ENCODE measurements at regions not wholly inside any gene's neighbourhood (a gene's known extent, or its start where the extent isn't known, plus 50 kb on each side); places are given as distances from the start of the nearest gene placed in this dataset.

GRCh38 chr10:123462246-123462645, 203.9 kb upstream of the GPR26 start:
- H3K27ac Mint-ChIP-seq: peak overlapping the region; percentile 31
- no peak overlapping the region for H3K4me3 Mint-ChIP-seq
- H3K4me1 Mint-ChIP-seq (ENCODE audit: low read depth): peaks cover 60% of the 10 kb centered on the region
- intact Hi-C loops (cut with micrococcal nuclease): no loop called here
- no peaks in the 10 kb centered on the region for H3K36me3 Mint-ChIP-seq (ENCODE audit: low read depth)
- H3K9me3 Mint-ChIP-seq: peaks cover 16% of the 10 kb centered on the region
- H3K27me3 Mint-ChIP-seq: no peaks in the 10 kb centered on the region

DNA sequence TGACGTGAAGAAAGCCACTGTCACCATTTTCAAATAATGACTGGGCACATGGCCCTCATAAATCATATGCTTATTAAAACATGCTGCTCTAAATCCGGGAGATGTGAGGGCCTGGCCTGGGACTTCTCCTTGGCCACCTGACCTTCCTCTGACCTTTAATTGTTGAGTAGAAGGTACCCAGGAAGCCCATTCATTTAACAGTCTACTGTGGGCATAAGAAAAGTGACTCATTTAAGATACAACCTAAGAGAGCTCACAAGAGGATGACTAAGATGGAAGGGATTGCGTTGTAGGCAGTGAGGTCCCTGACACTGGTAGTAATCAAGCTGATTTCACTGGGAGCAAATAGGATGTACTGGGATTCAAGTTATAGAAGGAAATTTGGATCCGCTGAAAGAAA, 203.4 kb upstream of the GPR26 start:
- Mint-ChIP-seq H3K4me3 (no peak overlapping the region), H3K36me3 (ENCODE audit: low read depth) (no peaks in the 10 kb centered on the region), H3K4me1 (ENCODE audit: low read depth) (peaks cover 59% of the 10 kb centered on the region), H3K9me3 (peaks cover 16% of the 10 kb centered on the region), H3K27ac (peak overlapping the region; percentile 45), H3K27me3 (no peaks in the 10 kb centered on the region)
- intact Hi-C loops (cut with micrococcal nuclease): no loop called here

- Mint-ChIP-seq H3K27me3 (no peaks in the 10 kb centered on the region), H3K27ac (peak overlapping the region; percentile 45), H3K9me3 (peaks cover 14% of the 10 kb centered on the region)
Measured at GRCh38 chr10:123463181-123463580, 203.0 kb upstream of the GPR26 start.

DNA sequence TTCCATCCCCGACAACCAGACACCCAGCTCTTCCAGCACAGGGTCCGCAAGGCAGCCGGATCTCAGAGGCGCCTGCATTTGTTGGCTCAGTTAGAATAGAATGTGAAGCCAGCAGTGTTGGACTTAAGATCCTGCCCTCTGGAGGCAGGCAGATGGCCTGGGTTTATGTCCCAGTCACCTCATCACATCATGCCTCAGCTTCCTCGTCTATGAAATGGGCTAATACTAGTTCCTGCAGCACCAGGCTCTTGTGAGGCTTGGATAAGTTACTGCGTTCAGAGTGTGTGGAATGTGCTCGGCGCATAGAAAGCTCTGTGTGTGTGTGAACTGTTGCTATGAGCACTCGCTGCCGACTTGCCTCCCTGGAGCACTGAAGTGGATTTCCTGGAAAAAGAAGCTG, 202.5 kb upstream of the GPR26 start:
- H3K36me3 Mint-ChIP-seq (ENCODE audit: low read depth): no peaks in the 10 kb centered on the region
- intact Hi-C loops (cut with micrococcal nuclease): no loop called here
- no peak overlapping the region for H3K4me3 Mint-ChIP-seq
- peaks cover 53% of the 10 kb centered on the region for H3K4me1 Mint-ChIP-seq (ENCODE audit: low read depth)
- no peaks in the 10 kb centered on the region for H3K27me3 Mint-ChIP-seq
- peaks cover 9% of the 10 kb centered on the region for H3K9me3 Mint-ChIP-seq
- no peak overlapping the region for H3K27ac Mint-ChIP-seq

More at GRCh38 chr10:123463181-123463580, 203.0 kb upstream of the GPR26 start:
- Mint-ChIP-seq H3K36me3 (ENCODE audit: low read depth) (no peaks in the 10 kb centered on the region), H3K4me1 (ENCODE audit: low read depth) (peaks cover 58% of the 10 kb centered on the region), H3K4me3 (no peak overlapping the region)
- intact Hi-C loops (cut with micrococcal nuclease): no loop called here

DNA sequence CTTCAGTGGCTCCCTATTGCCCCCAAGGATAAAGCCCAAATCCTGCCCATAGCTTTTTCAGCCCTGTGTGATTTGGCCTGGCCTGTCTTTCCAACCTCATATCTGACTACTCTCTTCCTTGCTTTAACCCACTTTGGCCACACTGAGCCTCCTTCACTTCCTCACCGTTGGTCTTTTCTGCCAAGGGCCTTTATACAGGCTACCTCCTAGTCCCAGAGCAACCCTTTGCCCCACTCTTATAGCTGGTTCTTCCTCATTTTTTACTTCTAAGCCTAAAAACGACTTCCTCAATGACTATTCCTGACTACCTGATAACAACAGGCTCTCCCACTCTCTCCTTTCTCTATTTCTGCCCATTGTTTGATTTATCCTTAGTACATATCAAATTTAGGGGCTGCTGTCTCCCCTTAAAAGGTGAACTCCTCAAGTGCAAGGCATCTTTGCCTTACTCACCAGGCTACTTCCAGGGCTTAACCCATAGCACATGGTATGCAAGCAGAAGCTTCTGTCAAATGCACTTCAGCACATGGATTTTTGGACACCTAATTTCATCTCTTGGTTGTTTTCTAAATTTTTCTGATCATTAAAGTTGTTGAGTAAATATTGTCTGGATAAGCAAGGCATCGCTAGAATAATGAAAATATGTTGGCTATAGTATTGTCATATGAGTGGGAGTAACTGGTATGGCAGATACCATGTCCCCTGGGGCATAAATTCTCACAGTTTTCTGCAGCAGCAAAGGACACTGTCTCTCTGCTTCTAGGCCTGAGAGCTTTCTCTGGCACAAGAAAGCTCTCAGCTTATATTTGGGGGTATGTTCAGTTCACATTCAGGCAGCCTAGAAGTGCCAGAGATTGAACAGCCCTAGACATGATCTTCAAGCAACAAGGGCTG, 201.5 kb upstream of the GPR26 start:
- no peaks in the 10 kb centered on the region for H3K9me3 Mint-ChIP-seq
- intact Hi-C loops (cut with micrococcal nuclease): no loop called here
- peak overlapping the region; percentile 38 for H3K27ac Mint-ChIP-seq
- no peaks in the 10 kb centered on the region for H3K36me3 Mint-ChIP-seq (ENCODE audit: low read depth)
- no peak overlapping the region for H3K4me3 Mint-ChIP-seq
- H3K4me1 Mint-ChIP-seq (ENCODE audit: low read depth): peaks cover 47% of the 10 kb centered on the region
- no peaks in the 10 kb centered on the region for H3K27me3 Mint-ChIP-seq

GRCh38 chr10:123470336-123470921, 195.7 kb upstream of the GPR26 start:
- H3K27ac Mint-ChIP-seq: no peak overlapping the region
- H3K27me3 Mint-ChIP-seq: peaks cover 22% of the 10 kb centered on the region
- no peaks in the 10 kb centered on the region for H3K36me3 Mint-ChIP-seq (ENCODE audit: low read depth)
- H3K4me3 Mint-ChIP-seq: no peak overlapping the region
- H3K9me3 Mint-ChIP-seq: no peaks in the 10 kb centered on the region
- intact Hi-C loops (cut with micrococcal nuclease): no loop called here
- peaks cover 14% of the 10 kb centered on the region for H3K4me1 Mint-ChIP-seq (ENCODE audit: low read depth)

DNA sequence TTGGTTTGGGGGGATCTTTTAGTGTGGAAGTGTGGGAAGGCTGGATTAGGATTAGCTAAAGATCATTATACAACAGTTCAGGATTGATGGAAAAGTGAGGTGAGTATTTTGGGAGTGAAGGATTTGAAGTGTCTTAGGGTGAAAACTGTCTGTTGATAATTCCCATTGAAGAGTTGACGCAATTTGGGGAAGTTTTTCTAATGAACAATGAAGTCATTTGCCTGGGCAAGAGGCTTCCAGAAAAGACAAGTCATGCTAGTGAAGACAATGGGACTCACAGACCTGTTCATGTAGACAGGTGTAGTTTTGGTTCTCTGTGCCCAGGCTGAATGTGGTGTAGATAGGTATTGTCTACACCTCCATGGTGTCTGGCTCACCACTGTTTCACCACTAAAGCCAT, 194.3 kb upstream of the GPR26 start:
- no peaks in the 10 kb centered on the region for H3K36me3 Mint-ChIP-seq (ENCODE audit: low read depth)
- H3K4me1 Mint-ChIP-seq (ENCODE audit: low read depth): peaks cover 12% of the 10 kb centered on the region
- intact Hi-C loops (cut with micrococcal nuclease): no loop called here
- no peaks in the 10 kb centered on the region for H3K9me3 Mint-ChIP-seq
- H3K27ac Mint-ChIP-seq: no peak overlapping the region
- H3K4me3 Mint-ChIP-seq: no peak overlapping the region
- H3K27me3 Mint-ChIP-seq: peaks cover 28% of the 10 kb centered on the region

- Mint-ChIP-seq H3K4me3 (no peak overlapping the region), H3K27ac (no peak overlapping the region), H3K27me3 (peaks cover 28% of the 10 kb centered on the region)
Measured at GRCh38 chr10:123472606-123473005, 193.5 kb upstream of the GPR26 start.

GRCh38 chr10:123474700-123475099, 191.5 kb upstream of the GPR26 start:
- Mint-ChIP-seq H3K9me3 (no peaks in the 10 kb centered on the region), H3K4me1 (ENCODE audit: low read depth) (peaks cover 12% of the 10 kb centered on the region), H3K27me3 (peaks cover 34% of the 10 kb centered on the region), H3K27ac (no peak overlapping the region), H3K36me3 (ENCODE audit: low read depth) (no peaks in the 10 kb centered on the region), H3K4me3 (no peak overlapping the region)
- intact Hi-C loops (cut with micrococcal nuclease): no loop called here

More at GRCh38 chr10:123472606-123473005, 193.5 kb upstream of the GPR26 start:
- peaks cover 12% of the 10 kb centered on the region for H3K4me1 Mint-ChIP-seq (ENCODE audit: low read depth)
- no peaks in the 10 kb centered on the region for H3K36me3 Mint-ChIP-seq (ENCODE audit: low read depth)
- intact Hi-C loops (cut with micrococcal nuclease): no loop called here
- no peaks in the 10 kb centered on the region for H3K9me3 Mint-ChIP-seq

- Mint-ChIP-seq H3K27me3 (peaks cover 37% of the 10 kb centered on the region), H3K27ac (no peak overlapping the region), H3K36me3 (ENCODE audit: low read depth) (no peaks in the 10 kb centered on the region), H3K9me3 (no peaks in the 10 kb centered on the region), H3K4me1 (ENCODE audit: low read depth) (peaks cover 19% of the 10 kb centered on the region), H3K4me3 (no peak overlapping the region)
- intact Hi-C loops (cut with micrococcal nuclease): no loop called here
Measured at GRCh38 chr10:123475466-123475865, 190.7 kb upstream of the GPR26 start.

DNA sequence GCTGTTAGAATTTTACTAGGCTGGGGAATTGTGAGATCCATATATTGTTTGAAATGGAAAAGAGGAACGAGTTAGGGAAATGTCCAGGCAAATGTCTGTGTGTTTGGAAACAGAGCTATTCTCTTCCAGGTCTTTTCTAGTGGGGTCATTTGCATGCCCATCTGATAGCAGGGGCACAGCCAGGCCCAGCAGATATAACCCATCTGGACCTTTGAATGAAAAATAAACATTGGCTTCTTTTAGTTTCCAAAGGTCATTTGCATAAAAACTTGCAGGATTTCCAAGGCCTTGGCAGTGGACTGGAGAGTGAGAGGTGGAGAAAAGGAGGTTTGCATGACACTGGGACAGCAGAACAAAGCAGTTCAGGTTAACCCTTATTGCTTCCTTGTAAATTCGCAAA, 188.0 kb upstream of the GPR26 start:
- Mint-ChIP-seq H3K27me3 (peaks cover 29% of the 10 kb centered on the region), H3K4me1 (ENCODE audit: low read depth) (peaks cover 24% of the 10 kb centered on the region), H3K36me3 (ENCODE audit: low read depth) (no peaks in the 10 kb centered on the region)

GRCh38 chr10:123479640-123480039, 186.5 kb upstream of the GPR26 start:
- H3K9me3 Mint-ChIP-seq: no peaks in the 10 kb centered on the region
- intact Hi-C loops (cut with micrococcal nuclease): loop anchor here (10.0 kb wide), 1 partner anchor 335 kb away; the partner anchor contains the start of gene HMX2
- peaks cover 26% of the 10 kb centered on the region for H3K4me1 Mint-ChIP-seq (ENCODE audit: low read depth)
- no peak overlapping the region for H3K4me3 Mint-ChIP-seq
- H3K27ac Mint-ChIP-seq: no peak overlapping the region
- H3K36me3 Mint-ChIP-seq (ENCODE audit: low read depth): no peaks in the 10 kb centered on the region
- H3K27me3 Mint-ChIP-seq: peaks cover 20% of the 10 kb centered on the region

More for the DNA sequence above, 188.0 kb upstream of the GPR26 start:
- Mint-ChIP-seq H3K9me3 (no peaks in the 10 kb centered on the region), H3K4me3 (no peak overlapping the region), H3K27ac (no peak overlapping the region)
- intact Hi-C loops (cut with micrococcal nuclease): no loop called here

- peak overlapping the region; percentile 22 for H3K27ac Mint-ChIP-seq
- H3K27me3 Mint-ChIP-seq: peaks cover 17% of the 10 kb centered on the region
- no peaks in the 10 kb centered on the region for H3K9me3 Mint-ChIP-seq
- no peaks in the 10 kb centered on the region for H3K36me3 Mint-ChIP-seq (ENCODE audit: low read depth)
- no peak overlapping the region for H3K4me3 Mint-ChIP-seq
- intact Hi-C loops (cut with micrococcal nuclease): loop anchor here (10.0 kb wide), 1 partner anchor 336 kb away; the partner anchor contains the start of gene HMX2
- H3K4me1 Mint-ChIP-seq (ENCODE audit: low read depth): peaks cover 30% of the 10 kb centered on the region
Measured at GRCh38 chr10:123480344-123480743, 185.8 kb upstream of the GPR26 start.

- H3K4me3 Mint-ChIP-seq: no peak overlapping the region
- peaks cover 31% of the 10 kb centered on the region for H3K4me1 Mint-ChIP-seq (ENCODE audit: low read depth)
- intact Hi-C loops (cut with micrococcal nuclease): loop anchor here (10.0 kb wide), 1 partner anchor 336 kb away; the partner anchor contains the start of gene HMX2
- H3K36me3 Mint-ChIP-seq (ENCODE audit: low read depth): no peaks in the 10 kb centered on the region
- peaks cover 17% of the 10 kb centered on the region for H3K27me3 Mint-ChIP-seq
- no peaks in the 10 kb centered on the region for H3K9me3 Mint-ChIP-seq
- H3K27ac Mint-ChIP-seq: peak overlapping the region; percentile 22
Measured at GRCh38 chr10:123480845-123481244, 185.3 kb upstream of the GPR26 start.
